ENCODE measurements at regions not wholly inside any gene's neighbourhood (a gene's known extent, or its start where the extent isn't known, plus 50 kb on each side); places are given as distances from the start of the nearest gene placed in this dataset.

GRCh38 chr14:21866479-21866878 is 192.9 kb upstream of the OR4E1 start:
- Histone ChIP-seq H3K4me1 (ENCODE audit: insufficient read depth, low read length) (no peaks in the 10 kb centered on the region), H3K4me2 (ENCODE audit: low read depth, low read length) (no peak overlapping the region), H3K27ac (ENCODE audit: extremely low read length, insufficient read depth, low read length) (no peak overlapping the region), H3K9me3 (ENCODE audit: low read length) (no peaks in the 10 kb centered on the region), H3K36me3 (replicated peaks in 1 of 2; ENCODE audit: control insufficient read depth in 1 of 2, insufficient read depth in 2 of 2, low read length in 2 of 2) (no peaks in the 10 kb centered on the region), H4K20me1 (ENCODE audit: insufficient read depth, low read length) (no peaks in the 10 kb centered on the region), H3K4me3 (replicated peaks in 1 of 3; ENCODE audit: insufficient read depth in 1 of 3, low read depth in 2 of 3, low read length in 3 of 3) (no peak overlapping the region), H3K27me3 (ENCODE audit: control insufficient read depth in 1 of 2, insufficient read depth in 2 of 2, low read length in 2 of 2) (peaks cover 0 to 4% of the 10 kb centered on the region in 2 experiments; a peak in 1 of 5 replicates), H2AFZ (ENCODE audit: low read length) (no peak overlapping the region), H3K9ac (ENCODE audit: insufficient read depth, low read depth, low read length) (no peak overlapping the region), H3K79me2 (ENCODE audit: insufficient read depth, low read length) (no peaks in the 10 kb centered on the region)
- POLR2A ChIA-PET: no interaction called here
- no TSS peak for BruUV-seq (replicated peaks)
- FAIRE-seq (no peak), ATAC-seq (no peak), DNase-seq (ENCODE audit: low spot score) (no peak)
- intact Hi-C loops (cut with micrococcal nuclease; ENCODE audit: unreplicated experiment) (loop anchor here (2.0 kb wide), 1 partner anchor 14 kb away; no protein-coding TSS in a partner anchor), in situ Hi-C loops (cut with HindIII; ENCODE audit: extremely low pct_ligation_motif_present, low pct_unique_long_range_greater_than_20kb) (no loop called here)
- CTCF ChIA-PET (ENCODE audit: low intra/inter-chr PET ratio, low total read pairs): no interaction called here
- TF ChIP-seq NFIC (IDR thresholded peaks at IDR 0.05; ENCODE audit: low read length) (no peak), MED8 (CRISPR knock-in tag; IDR thresholded peaks at IDR 0.05; ENCODE audit: insufficient replicate concordance) (no peak), SRF (IDR thresholded peaks at IDR 0.05; ENCODE audit: low read depth, low read length) (no peak), SUZ12 (IDR thresholded peaks at IDR 0.05; ENCODE audit: low read depth, low read length) (no peak), ZNF251 (CRISPR knock-in tag; IDR thresholded peaks at IDR 0.05) (no peak), ZBTB1 (CRISPR knock-in tag; IDR thresholded peaks at IDR 0.05; ENCODE audit: borderline replicate concordance) (no peak)

- H3K27ac ChIP-seq (ENCODE audit: extremely low read length, insufficient read depth, low read length): no peak overlapping the region
- in situ Hi-C loops (cut with HindIII; ENCODE audit: extremely low pct_ligation_motif_present, low pct_unique_long_range_greater_than_20kb) (no loop called here), intact Hi-C loops (cut with micrococcal nuclease; ENCODE audit: unreplicated experiment) (no loop called here)
- POLR2A ChIA-PET: no interaction called here
- H3K4me3 ChIP-seq (replicated peaks in 1 of 3; ENCODE audit: insufficient read depth in 1 of 3, low read depth in 2 of 3, low read length in 3 of 3): no peak overlapping the region
- no peaks in the 10 kb centered on the region for H3K36me3 ChIP-seq (replicated peaks in 1 of 2; ENCODE audit: control insufficient read depth in 1 of 2, insufficient read depth in 2 of 2, low read length in 2 of 2)
- no peak overlapping the region for H3K4me2 ChIP-seq (ENCODE audit: low read depth, low read length)
- CTCF ChIA-PET (ENCODE audit: low intra/inter-chr PET ratio, low total read pairs): no interaction called here
- WGBS (ENCODE audit: low lambda C conversion rate): 11% methylated on average over 2 of the region's 2 CpGs
- 0 out of 5 replicates have a peak, but pooled peaks cover 0 to 7% of the 10 kb centered on the region in 2 experiments for H3K27me3 ChIP-seq (ENCODE audit: control insufficient read depth in 1 of 2, insufficient read depth in 2 of 2, low read length in 2 of 2)
- H2AFZ ChIP-seq (ENCODE audit: low read length): no peak overlapping the region
- H3K9me3 ChIP-seq (ENCODE audit: low read length): no peaks in the 10 kb centered on the region
- ATAC-seq (no peak), FAIRE-seq (no peak), DNase-seq (ENCODE audit: low spot score) (no peak)
- no peaks in the 10 kb centered on the region for H3K79me2 ChIP-seq (ENCODE audit: insufficient read depth, low read length)
- no TSS peak for BruUV-seq (replicated peaks)
- H3K9ac ChIP-seq (ENCODE audit: insufficient read depth, low read depth, low read length): no peak overlapping the region
- H3K4me1 ChIP-seq (ENCODE audit: insufficient read depth, low read length): no peaks in the 10 kb centered on the region
- TF ChIP-seq NBN (conservative IDR thresholded peaks at IDR 0.05) (no peak), ZBTB2 (CRISPR knock-in tag; IDR thresholded peaks at IDR 0.05; ENCODE audit: low read depth) (no peak), TARDBP (CRISPR knock-in tag; IDR thresholded peaks at IDR 0.05) (no peak), ZNF891 (CRISPR knock-in tag; IDR thresholded peaks at IDR 0.05) (no peak)
- no peaks in the 10 kb centered on the region for H4K20me1 ChIP-seq (ENCODE audit: insufficient read depth, low read length)
These were observed 189.7 kb upstream of the OR4E1 start for GRCh38 chr14:21863289-21863688.

Data from HepG2 (cell line).